ENCODE measurements at regions not wholly inside any gene's neighbourhood (a gene's known extent, or its start where the extent isn't known, plus 50 kb on each side); places are given as distances from the start of the nearest gene placed in this dataset.
A peak's percentile ranks its signal among the peaks of the same experiment; 100 is the strongest.
"Not testable (repeated sequence)": the region's sequence is repeated elsewhere in the genome, so short reads cannot be mapped to it uniquely, and the experiment has no call there.

GRCh38 chr16:88252057-88252794, 130.5 kb upstream of the ZNF469 start:
- DNase-seq: not testable (repeated sequence)

- DNase-seq: not testable (repeated sequence)
Observed at GRCh38 chr16:88258141-88258540, 124.6 kb upstream of the ZNF469 start.

GRCh38 chr16:88258764-88259525, 123.8 kb upstream of the ZNF469 start:
- DNase-seq: not testable (repeated sequence)

GRCh38 chr16:88259538-88259937, 123.2 kb upstream of the ZNF469 start:
- DNase-seq: not testable (repeated sequence)

- not testable (repeated sequence) for DNase-seq
Observed at GRCh38 chr16:88260146-88260545, 122.6 kb upstream of the ZNF469 start.

- DNase-seq: not testable (repeated sequence)
Observed at GRCh38 chr16:88260881-88261665, 121.7 kb upstream of the ZNF469 start.

GRCh38 chr16:88261814-88262605, 120.7 kb upstream of the ZNF469 start:
- DNase-seq: not testable (repeated sequence)

GRCh38 chr16:88262858-88263563, 119.7 kb upstream of the ZNF469 start:
- DNase-seq: not testable (repeated sequence)

GRCh38 chr16:88263681-88264287, 119.0 kb upstream of the ZNF469 start:
- not testable (repeated sequence) for DNase-seq

GRCh38 chr16:88264641-88265285, 118.0 kb upstream of the ZNF469 start:
- peak; percentile 12 for DNase-seq

- not testable (repeated sequence) for DNase-seq
Observed at GRCh38 chr16:88265286-88265938, 117.3 kb upstream of the ZNF469 start.

GRCh38 chr16:88266036-88266435, 116.7 kb upstream of the ZNF469 start:
- not testable (repeated sequence) for DNase-seq

GRCh38 chr16:88266935-88267551, 115.7 kb upstream of the ZNF469 start:
- DNase-seq: not testable (repeated sequence)

- not testable (repeated sequence) for DNase-seq
Observed at GRCh38 chr16:88268186-88268970, 114.4 kb upstream of the ZNF469 start.

GRCh38 chr16:88270171-88270790, 112.5 kb upstream of the ZNF469 start:
- not testable (repeated sequence) for DNase-seq

GRCh38 chr16:88271296-88271695, 111.5 kb upstream of the ZNF469 start:
- not testable (repeated sequence) for DNase-seq

GRCh38 chr16:88271776-88272175, 111.0 kb upstream of the ZNF469 start:
- not testable (repeated sequence) for DNase-seq

- DNase-seq: not testable (repeated sequence)
Observed at GRCh38 chr16:88272437-88272836, 110.3 kb upstream of the ZNF469 start.

Data from DMS53 (cell line).